ENCODE measurements at regions not wholly inside any gene's neighbourhood (a gene's known extent, or its start where the extent isn't known, plus 50 kb on each side); places are given as distances from the start of the nearest gene placed in this dataset.

DNA sequence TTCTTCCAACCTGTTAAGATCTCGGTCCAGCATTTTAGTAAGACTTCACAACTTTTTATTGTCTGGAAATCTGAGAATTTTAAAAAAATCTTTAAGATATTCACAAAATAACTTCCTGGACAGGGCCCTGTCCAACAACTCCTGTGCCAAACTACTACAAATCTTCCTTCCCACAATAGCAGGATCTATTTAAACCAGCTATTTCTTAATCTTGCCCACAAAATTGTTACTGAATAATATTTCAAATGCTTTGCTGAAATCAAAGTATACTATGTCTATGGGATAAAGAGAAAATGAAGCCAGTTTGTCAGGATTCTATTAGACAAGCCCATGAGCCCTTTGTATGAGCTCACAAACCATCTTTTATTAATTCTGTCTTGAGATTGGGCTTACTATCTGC is 104.1 kb upstream of the DDIT4L start:
- Mint-ChIP-seq H3K4me3 (no peak overlapping the region), H3K9me3 (ENCODE audit: insufficient read depth) (no peaks in the 10 kb centered on the region), H3K4me1 (no peaks in the 10 kb centered on the region), H3K27me3 (no peaks in the 10 kb centered on the region), H3K27ac (no peak overlapping the region)
- Histone ChIP-seq H3K4me1 (ENCODE audit: control insufficient read depth in 2 of 2, insufficient read depth in 2 of 2, low read length in 2 of 2) (no peaks in the 10 kb centered on the region), H3K9ac (ENCODE audit: low read length) (no peak overlapping the region), H3K36me3 (replicated peaks in 1 of 2; ENCODE audit: control extremely low read depth in 1 of 2, control insufficient read depth in 1 of 2, extremely low read depth in 1 of 2, insufficient read depth in 2 of 2, low read length in 1 of 2) (no peaks in the 10 kb centered on the region), H3K27ac (ENCODE audit: low read length in 2 of 2) (no peak overlapping the region), H3K79me2 (ENCODE audit: control insufficient read depth, insufficient read depth, low read length) (no peaks in the 10 kb centered on the region), H4K20me1 (ENCODE audit: control insufficient read depth, insufficient read depth, low read length, poor library complexity, severe bottlenecking) (no peaks in the 10 kb centered on the region), H2AFZ (ENCODE audit: insufficient read depth, low read depth, low read length, poor library complexity, severe bottlenecking) (no peak overlapping the region), H3K4me2 (replicated peaks; ENCODE audit: low read depth, low read length, poor library complexity, severe bottlenecking) (no peak overlapping the region), H3K27me3 (replicated peaks in 1 of 4; ENCODE audit: control extremely low read depth in 1 of 4, control insufficient read depth in 3 of 4, insufficient read depth in 4 of 4, low read length in 3 of 4) (no peaks in the 10 kb centered on the region), H3K4me3 (ENCODE audit: control extremely low read depth in 1 of 5, extremely low read depth in 1 of 5, insufficient read depth in 1 of 5, low read depth in 2 of 5, low read length in 4 of 5) (no peak overlapping the region), H3K9me3 (ENCODE audit: control extremely low read depth in 1 of 3, control insufficient read depth in 2 of 3, insufficient read depth in 1 of 3, low read length in 2 of 3) (no peaks in the 10 kb centered on the region)
- no CpG with 5 or more reads among the region's 1 CpG for WGBS (ENCODE audit: insufficient coverage)
- ChIA-PET POLR2A (no interaction called here), CTCF (no interaction called here)
- intact Hi-C loops (cut with micrococcal nuclease) = no loop called here
- TF ChIP-seq EZH2 (IDR thresholded peaks at IDR 0.05; ENCODE audit: borderline replicate concordance, insufficient read depth, low read depth, low read length, poor library complexity, severe bottlenecking) = no peak
- TF ChIP-seq CTCF (IDR thresholded peaks at IDR 0.05) = no peak
- ATAC-seq (ENCODE audit: low read depth) (no peak), DNase-seq (no peak)

GRCh38 chr4:100290585-100290984 is 100.3 kb upstream of the DDIT4L start:
- TF ChIP-seq EZH2 (IDR thresholded peaks at IDR 0.05; ENCODE audit: borderline replicate concordance, insufficient read depth, low read depth, low read length, poor library complexity, severe bottlenecking) (no peak), CTCF (IDR thresholded peaks at IDR 0.05) (no peak)
- no peaks in the 10 kb centered on the region for H3K79me2 ChIP-seq (ENCODE audit: control insufficient read depth, insufficient read depth, low read length)
- H3K4me1 ChIP-seq (ENCODE audit: control insufficient read depth in 2 of 2, insufficient read depth in 2 of 2, low read length in 2 of 2) = no peaks in the 10 kb centered on the region
- Mint-ChIP-seq H3K27me3 (no peaks in the 10 kb centered on the region), H3K4me3 (no peak overlapping the region), H3K27ac (no peak overlapping the region), H3K4me1 (no peaks in the 10 kb centered on the region), H3K9me3 (ENCODE audit: insufficient read depth) (no peaks in the 10 kb centered on the region)
- no CpG with 5 or more reads among the region's 2 CpGs for WGBS (ENCODE audit: insufficient coverage)
- H3K4me2 ChIP-seq (replicated peaks; ENCODE audit: low read depth, low read length, poor library complexity, severe bottlenecking) = no peak overlapping the region
- H3K27ac ChIP-seq (ENCODE audit: low read length in 2 of 2) = no peak overlapping the region
- ATAC-seq (ENCODE audit: low read depth) (no peak), DNase-seq (no peak)
- H3K4me3 ChIP-seq (ENCODE audit: control extremely low read depth in 1 of 5, extremely low read depth in 1 of 5, insufficient read depth in 1 of 5, low read depth in 2 of 5, low read length in 4 of 5) = no peak overlapping the region
- POLR2A ChIA-PET = no interaction called here
- no peaks in the 10 kb centered on the region for H3K27me3 ChIP-seq (replicated peaks in 1 of 4; ENCODE audit: control extremely low read depth in 1 of 4, control insufficient read depth in 3 of 4, insufficient read depth in 4 of 4, low read length in 3 of 4)
- no peak overlapping the region for H3K9ac ChIP-seq (ENCODE audit: low read length)
- intact Hi-C loops (cut with micrococcal nuclease) = no loop called here
- H4K20me1 ChIP-seq (ENCODE audit: control insufficient read depth, insufficient read depth, low read length, poor library complexity, severe bottlenecking) = no peaks in the 10 kb centered on the region
- no peaks in the 10 kb centered on the region for H3K9me3 ChIP-seq (ENCODE audit: control extremely low read depth in 1 of 3, control insufficient read depth in 2 of 3, insufficient read depth in 1 of 3, low read length in 2 of 3)
- H2AFZ ChIP-seq (ENCODE audit: insufficient read depth, low read depth, low read length, poor library complexity, severe bottlenecking) = no peak overlapping the region
- CTCF ChIA-PET = no interaction called here
- no peaks in the 10 kb centered on the region for H3K36me3 ChIP-seq (replicated peaks in 1 of 2; ENCODE audit: control extremely low read depth in 1 of 2, control insufficient read depth in 1 of 2, extremely low read depth in 1 of 2, insufficient read depth in 2 of 2, low read length in 1 of 2)
